Nephron progenitor cell (in vitro differentiated cells): ENCODE measurements at regions not wholly inside any gene's neighbourhood (a gene's known extent, or its start where the extent isn't known, plus 50 kb on each side); places are given as distances from the start of the nearest gene placed in this dataset.

ENCODE experiments used
- DNase-seq: peaks from one replicate; pipeline ENCODE4 v3.0.0; 2021
- H3K27ac Mint-ChIP-seq: 2 replicates; pipeline ENCODE4 v1.8.0; 2021; ENCODE audit warnings: mild to moderate bottlenecking, moderate library complexity, mixed read lengths
- H3K27me3 Mint-ChIP-seq: 2 replicates; pipeline ENCODE4 v1.8.0; 2021; ENCODE audit warnings: mild to moderate bottlenecking, low read depth, mixed read lengths; ENCODE audit not compliant: poor library complexity
- H3K36me3 Mint-ChIP-seq: 2 replicates; pipeline ENCODE4 v1.8.0; 2021; ENCODE audit warnings: low read depth, mixed read lengths
- H3K4me1 Mint-ChIP-seq: 2 replicates; pipeline ENCODE4 v1.8.0; 2021; ENCODE audit warnings: mixed read lengths
- H3K4me3 Mint-ChIP-seq: 2 replicates; pipeline ENCODE4 v1.8.0; 2021; ENCODE audit warnings: mild to moderate bottlenecking, moderate library complexity, mixed read lengths
- H3K9me3 Mint-ChIP-seq: 2 replicates; pipeline ENCODE4 v1.8.0; 2021; ENCODE audit warnings: mild to moderate bottlenecking, moderate library complexity, mixed read lengths
- CTCF ChIP-seq: fragments of 200-600 bp; sonication (generic); IDR thresholded peaks from 2 replicates; pipeline ENCODE4 v1.5.0; 2021; ENCODE audit warnings: antibody characterized with exemption

- no peak overlapping the region for H3K27ac Mint-ChIP-seq
- no peaks in the 10 kb centered on the region for H3K36me3 Mint-ChIP-seq
- TF ChIP-seq CTCF, result no peak
- DNase-seq, result no peak
- H3K4me1 Mint-ChIP-seq, result no peaks in the 10 kb centered on the region
- H3K9me3 Mint-ChIP-seq, result no peaks in the 10 kb centered on the region
- no peak overlapping the region for H3K4me3 Mint-ChIP-seq
- H3K27me3 Mint-ChIP-seq, result no peaks in the 10 kb centered on the region
These were observed 393.2 kb upstream of the ATXN7L3B start for GRCh38 chr12:74144396-74144795.

DNA sequence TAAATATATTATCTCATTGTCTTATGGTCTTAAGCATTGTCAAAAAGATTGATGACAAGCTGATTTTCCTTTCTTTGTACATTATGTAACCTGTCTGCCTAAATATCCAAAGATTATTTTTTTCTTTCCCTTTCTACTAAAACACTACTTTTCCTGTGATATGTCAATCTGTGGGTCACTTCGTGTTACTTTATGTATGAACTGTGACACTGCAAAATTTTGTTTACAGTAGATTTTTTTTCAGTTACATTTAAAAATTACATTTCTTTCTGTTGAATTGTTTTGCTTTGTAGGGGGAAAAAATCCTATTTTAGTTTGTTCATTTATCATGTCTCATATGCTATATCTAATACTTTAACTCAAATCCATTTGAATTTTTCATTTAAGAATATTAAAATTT is 392.3 kb upstream of the ATXN7L3B start:
- H3K27ac Mint-ChIP-seq, result no peak overlapping the region
- no peaks in the 10 kb centered on the region for H3K36me3 Mint-ChIP-seq
- H3K27me3 Mint-ChIP-seq, result no peaks in the 10 kb centered on the region
- H3K4me3 Mint-ChIP-seq, result no peak overlapping the region
- DNase-seq, result no peak
- TF ChIP-seq CTCF, result no peak
- H3K4me1 Mint-ChIP-seq, result no peaks in the 10 kb centered on the region
- no peaks in the 10 kb centered on the region for H3K9me3 Mint-ChIP-seq

- Mint-ChIP-seq H3K4me3 (no peak overlapping the region), H3K4me1 (no peaks in the 10 kb centered on the region), H3K36me3 (no peaks in the 10 kb centered on the region), H3K9me3 (no peaks in the 10 kb centered on the region), H3K27me3 (no peaks in the 10 kb centered on the region), H3K27ac (no peak overlapping the region)
- no peak for TF ChIP-seq CTCF
- no peak for DNase-seq
These were observed 388.8 kb upstream of the ATXN7L3B start for GRCh38 chr12:74148849-74149248.

GRCh38 chr12:74152370-74152769 is 385.3 kb upstream of the ATXN7L3B start:
- peaks cover 3% of the 10 kb centered on the region for H3K27me3 Mint-ChIP-seq
- TF ChIP-seq CTCF, result no peak
- no peak overlapping the region for H3K27ac Mint-ChIP-seq
- no peak for DNase-seq
- no peaks in the 10 kb centered on the region for H3K36me3 Mint-ChIP-seq
- H3K4me3 Mint-ChIP-seq, result no peak overlapping the region
- no peaks in the 10 kb centered on the region for H3K9me3 Mint-ChIP-seq
- no peaks in the 10 kb centered on the region for H3K4me1 Mint-ChIP-seq

- Mint-ChIP-seq H3K4me1 (no peaks in the 10 kb centered on the region), H3K27me3 (no peaks in the 10 kb centered on the region), H3K4me3 (no peak overlapping the region), H3K9me3 (no peaks in the 10 kb centered on the region), H3K36me3 (no peaks in the 10 kb centered on the region), H3K27ac (no peak overlapping the region)
- no peak for TF ChIP-seq CTCF
- DNase-seq, result no peak
These were observed 371.5 kb upstream of the ATXN7L3B start for GRCh38 chr12:74166096-74166495.

DNA sequence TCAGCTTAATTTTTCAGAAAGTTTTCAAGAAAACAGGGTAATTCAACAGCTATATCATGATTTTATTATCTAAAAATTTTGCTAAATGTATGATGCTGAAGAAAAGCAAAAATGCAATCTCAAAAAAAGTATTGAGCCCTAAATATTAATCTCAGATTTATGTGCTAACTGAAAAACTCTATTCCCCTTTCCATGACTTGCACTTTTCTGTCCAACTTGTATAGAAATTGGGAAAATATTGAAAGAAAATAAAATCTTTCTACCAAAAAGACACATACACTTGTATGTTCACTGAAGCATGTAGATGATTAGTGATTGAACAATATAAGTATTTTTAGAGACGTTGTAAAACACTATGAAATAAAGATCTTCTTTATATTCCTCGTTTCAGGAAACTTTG is 368.0 kb upstream of the ATXN7L3B start:
- DNase-seq, result no peak
- Mint-ChIP-seq H3K36me3 (no peaks in the 10 kb centered on the region), H3K27me3 (no peaks in the 10 kb centered on the region), H3K4me1 (no peaks in the 10 kb centered on the region), H3K9me3 (peaks cover 2% of the 10 kb centered on the region), H3K27ac (no peak overlapping the region), H3K4me3 (no peak overlapping the region)
- TF ChIP-seq CTCF, result no peak
